ENCODE measurements at regions not wholly inside any gene's neighbourhood (a gene's known extent, or its start where the extent isn't known, plus 50 kb on each side); places are given as distances from the start of the nearest gene placed in this dataset.

- no peaks in the 10 kb centered on the region for H3K4me1 Mint-ChIP-seq
- H3K4me1 ChIP-seq (ENCODE audit: control insufficient read depth, insufficient read depth, low read length): peaks cover 4% of the 10 kb centered on the region
- ATAC-seq (no peak), DNase-seq (no peak)
- H3K27me3 ChIP-seq (ENCODE audit: control insufficient read depth, insufficient read depth, low read length): no peaks in the 10 kb centered on the region
- H3K9me3 ChIP-seq (ENCODE audit: control insufficient read depth, insufficient read depth, low read length): no peaks in the 10 kb centered on the region
- H3K4me3 Mint-ChIP-seq: no peak overlapping the region
- WGBS (ENCODE audit: insufficient coverage): 65% methylated on average over 4 of the region's 7 CpGs
- no peaks in the 10 kb centered on the region for H3K36me3 Mint-ChIP-seq
- peaks cover 0 to 6% of the 10 kb centered on the region in 2 donors for H3K27me3 Mint-ChIP-seq (ENCODE audit: low read depth in 2 of 2)
- H3K27ac ChIP-seq (ENCODE audit: low read length): no peak overlapping the region
- H3K27ac Mint-ChIP-seq: no peak overlapping the region
- no peak for TF ChIP-seq CTCF (IDR thresholded peaks at IDR 0.05)
- intact Hi-C loops (cut with micrococcal nuclease): no loop called here
- H3K36me3 ChIP-seq (ENCODE audit: control insufficient read depth, insufficient read depth, low read length): no peaks in the 10 kb centered on the region
- no peaks in the 10 kb centered on the region for H3K9me3 Mint-ChIP-seq
- no peak overlapping the region for H3K4me3 ChIP-seq (ENCODE audit: low read length)
These were observed 132.1 kb downstream of the RHOU start for GRCh38 chr1:228867108-228867950.

GRCh38 chr1:228867951-228868730 lies 132.9 kb downstream of the RHOU start:
- TF ChIP-seq CTCF (IDR thresholded peaks at IDR 0.05): no peak
- WGBS (ENCODE audit: insufficient coverage): 87% methylated on average over 12 of the region's 12 CpGs
- Histone ChIP-seq H3K4me3 (ENCODE audit: low read length) (no peak overlapping the region), H3K4me1 (ENCODE audit: control insufficient read depth, insufficient read depth, low read length) (peaks cover 4% of the 10 kb centered on the region), H3K36me3 (ENCODE audit: control insufficient read depth, insufficient read depth, low read length) (no peaks in the 10 kb centered on the region), H3K27me3 (ENCODE audit: control insufficient read depth, insufficient read depth, low read length) (no peaks in the 10 kb centered on the region), H3K27ac (ENCODE audit: low read length) (no peak overlapping the region), H3K9me3 (ENCODE audit: control insufficient read depth, insufficient read depth, low read length) (no peaks in the 10 kb centered on the region)
- intact Hi-C loops (cut with micrococcal nuclease): no loop called here
- no peak overlapping the region for H3K4me3 Mint-ChIP-seq
- DNase-seq (no peak), ATAC-seq (no peak)
- no peaks in the 10 kb centered on the region for H3K36me3 Mint-ChIP-seq
- peaks cover 0 to 6% of the 10 kb centered on the region in 2 donors for H3K27me3 Mint-ChIP-seq (ENCODE audit: low read depth in 2 of 2)
- no peaks in the 10 kb centered on the region for H3K4me1 Mint-ChIP-seq
- H3K9me3 Mint-ChIP-seq: no peaks in the 10 kb centered on the region
- no peak overlapping the region for H3K27ac Mint-ChIP-seq

GRCh38 chr1:228868731-228869024 lies 133.4 kb downstream of the RHOU start:
- Histone ChIP-seq H3K36me3 (ENCODE audit: control insufficient read depth, insufficient read depth, low read length) (no peaks in the 10 kb centered on the region), H3K4me1 (ENCODE audit: control insufficient read depth, insufficient read depth, low read length) (peaks cover 4% of the 10 kb centered on the region), H3K27ac (ENCODE audit: low read length) (no peak overlapping the region), H3K4me3 (ENCODE audit: low read length) (no peak overlapping the region), H3K9me3 (ENCODE audit: control insufficient read depth, insufficient read depth, low read length) (no peaks in the 10 kb centered on the region), H3K27me3 (ENCODE audit: control insufficient read depth, insufficient read depth, low read length) (no peaks in the 10 kb centered on the region)
- intact Hi-C loops (cut with micrococcal nuclease): no loop called here
- H3K9me3 Mint-ChIP-seq: no peaks in the 10 kb centered on the region
- DNase-seq (no peak), ATAC-seq (no peak)
- 77% methylated on average over 3 of the region's 3 CpGs for WGBS (ENCODE audit: insufficient coverage)
- no peak for TF ChIP-seq CTCF (IDR thresholded peaks at IDR 0.05)
- H3K4me3 Mint-ChIP-seq: no peak overlapping the region
- no peaks in the 10 kb centered on the region for H3K36me3 Mint-ChIP-seq
- H3K4me1 Mint-ChIP-seq: no peaks in the 10 kb centered on the region
- peaks cover 0 to 6% of the 10 kb centered on the region in 2 donors for H3K27me3 Mint-ChIP-seq (ENCODE audit: low read depth in 2 of 2)
- no peak overlapping the region for H3K27ac Mint-ChIP-seq
